ENCODE measurements at regions not wholly inside any gene's neighbourhood (a gene's known extent, or its start where the extent isn't known, plus 50 kb on each side); places are given as distances from the start of the nearest gene placed in this dataset.

- Histone ChIP-seq H3K4me3 (no peak overlapping the region), H3K9me3 (no peaks in the 10 kb centered on the region), H3K36me3 (no peaks in the 10 kb centered on the region), H3K27ac (no peak overlapping the region), H3K4me1 (no peaks in the 10 kb centered on the region), H3K27me3 (no peaks in the 10 kb centered on the region)
- no peak for DNase-seq (ENCODE audit: low spot score in 2 of 2)
- TF ChIP-seq CTCF (IDR thresholded peaks at IDR 0.05): no peak
- no peak for TF ChIP-seq POLR2A (IDR thresholded peaks at IDR 0.05)
- TF ChIP-seq POLR2AphosphoS5 (IDR thresholded peaks at IDR 0.05): no peak
- intact Hi-C loops (cut with DNase I; ENCODE audit: low total_unique reads): no loop called here
These were observed 443.0 kb downstream of the PCDH10 start for GRCh38 chr4:133592106-133592505.

GRCh38 chr4:133588306-133588705, 439.2 kb downstream of the PCDH10 start:
- H3K4me3 ChIP-seq: no peak overlapping the region
- no peaks in the 10 kb centered on the region for H3K36me3 ChIP-seq
- no peak for TF ChIP-seq POLR2AphosphoS5 (IDR thresholded peaks at IDR 0.05)
- H3K4me1 ChIP-seq: no peaks in the 10 kb centered on the region
- peaks cover 9 to 16% of the 10 kb centered on the region in 2 donors for H3K9me3 ChIP-seq
- no peaks in the 10 kb centered on the region for H3K27me3 ChIP-seq
- no peak for DNase-seq (ENCODE audit: low spot score in 2 of 2)
- intact Hi-C loops (cut with DNase I; ENCODE audit: low total_unique reads): no loop called here
- no peak overlapping the region for H3K27ac ChIP-seq

DNA sequence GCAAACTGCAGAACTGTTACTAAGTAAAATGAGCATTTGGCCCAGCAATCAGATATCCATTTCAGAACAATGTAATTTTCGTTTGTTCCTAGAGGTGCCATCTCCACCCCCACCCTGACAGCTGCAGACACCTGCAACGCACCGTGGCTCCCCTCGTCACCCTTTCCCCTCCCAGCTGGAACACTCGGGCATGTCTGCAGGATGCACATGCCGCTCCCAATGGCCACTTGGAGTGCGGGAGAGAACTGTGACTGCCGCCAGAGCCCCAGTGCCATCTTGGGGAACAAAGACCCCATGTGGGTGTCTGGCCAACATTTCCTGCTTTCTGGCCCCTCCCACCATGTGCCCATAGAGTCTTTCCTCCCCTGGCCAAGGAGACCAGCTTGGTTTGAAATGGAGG, 436.2 kb downstream of the PCDH10 start:
- no peak overlapping the region for H3K27ac ChIP-seq
- no peaks in the 10 kb centered on the region for H3K4me1 ChIP-seq
- no peak overlapping the region for H3K4me3 ChIP-seq
- peaks cover 9 to 16% of the 10 kb centered on the region in 2 donors for H3K9me3 ChIP-seq
- no peaks in the 10 kb centered on the region for H3K36me3 ChIP-seq
- H3K27me3 ChIP-seq: no peaks in the 10 kb centered on the region
- DNase-seq (ENCODE audit: low spot score in 2 of 2): no peak
- intact Hi-C loops (cut with DNase I; ENCODE audit: low total_unique reads): no loop called here
- TF ChIP-seq POLR2A (IDR thresholded peaks at IDR 0.05): no peak
- no peak for TF ChIP-seq POLR2AphosphoS5 (IDR thresholded peaks at IDR 0.05)
- TF ChIP-seq CTCF (IDR thresholded peaks at IDR 0.05): no peak

DNA sequence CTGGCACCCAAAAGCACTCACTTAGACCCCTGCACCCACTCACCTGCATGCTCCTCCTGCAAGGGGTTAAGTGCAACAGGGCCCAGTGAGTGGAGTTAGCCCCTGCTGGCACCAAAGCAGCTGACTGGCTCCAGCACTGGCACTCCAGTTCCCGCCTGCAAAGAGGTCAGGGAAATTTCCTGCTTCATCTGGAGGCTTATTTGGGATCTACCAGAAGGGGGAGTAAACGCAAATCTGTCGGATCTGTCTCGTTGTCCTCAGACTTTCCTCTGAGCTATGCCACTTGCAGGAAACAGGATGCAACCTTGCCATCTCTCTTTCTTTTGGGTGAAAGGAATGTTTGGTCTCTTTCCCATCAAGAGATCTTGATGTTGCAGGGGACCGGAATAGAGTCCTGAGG, 435.6 kb downstream of the PCDH10 start:
- no peaks in the 10 kb centered on the region for H3K36me3 ChIP-seq
- H3K9me3 ChIP-seq: peaks cover 9 to 16% of the 10 kb centered on the region in 2 donors
- DNase-seq (ENCODE audit: low spot score in 2 of 2): no peak
- intact Hi-C loops (cut with DNase I; ENCODE audit: low total_unique reads): no loop called here
- no peak overlapping the region for H3K4me3 ChIP-seq
- H3K27me3 ChIP-seq: no peaks in the 10 kb centered on the region
- no peak overlapping the region for H3K27ac ChIP-seq
- no peaks in the 10 kb centered on the region for H3K4me1 ChIP-seq
- TF ChIP-seq POLR2AphosphoS5 (IDR thresholded peaks at IDR 0.05) (no peak), CTCF (IDR thresholded peaks at IDR 0.05) (no peak), POLR2A (IDR thresholded peaks at IDR 0.05) (no peak)

DNA sequence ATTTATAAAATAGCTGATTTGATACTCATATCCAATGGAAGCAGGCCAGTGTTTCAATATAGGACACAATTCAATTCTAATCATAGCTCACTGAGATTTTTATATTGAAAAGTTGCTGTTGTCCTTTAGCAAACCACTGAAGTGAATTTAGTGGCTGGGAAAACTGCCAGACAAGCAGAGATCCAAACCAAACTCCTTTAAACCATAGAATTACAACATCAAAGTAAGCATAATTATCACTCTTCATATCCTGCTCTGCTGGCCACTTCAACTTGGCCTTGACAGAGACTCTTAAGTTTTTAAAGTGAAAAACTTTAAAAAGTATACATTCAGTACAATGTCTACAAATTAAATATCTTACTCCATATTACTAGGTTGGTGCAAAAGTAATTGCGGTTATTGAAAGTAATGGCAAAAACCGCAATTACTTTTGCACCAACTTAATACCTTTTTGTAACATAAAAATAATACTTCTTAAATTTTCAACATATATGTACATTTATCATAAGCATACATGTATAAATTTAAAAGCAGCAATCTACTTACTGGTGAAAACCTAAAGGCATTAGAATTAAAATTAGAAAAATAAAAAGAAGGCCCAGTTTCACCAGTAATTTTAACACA, 433.0 kb downstream of the PCDH10 start:
- Histone ChIP-seq H3K27ac (no peak overlapping the region), H3K4me3 (no peak overlapping the region), H3K36me3 (no peaks in the 10 kb centered on the region), H3K4me1 (no peaks in the 10 kb centered on the region), H3K9me3 (peaks cover 9 to 16% of the 10 kb centered on the region in 2 donors), H3K27me3 (no peaks in the 10 kb centered on the region)
- no peak for DNase-seq (ENCODE audit: low spot score in 2 of 2)
- TF ChIP-seq CTCF (IDR thresholded peaks at IDR 0.05) (no peak), POLR2AphosphoS5 (IDR thresholded peaks at IDR 0.05) (no peak)
- intact Hi-C loops (cut with DNase I; ENCODE audit: low total_unique reads): no loop called here

DNA sequence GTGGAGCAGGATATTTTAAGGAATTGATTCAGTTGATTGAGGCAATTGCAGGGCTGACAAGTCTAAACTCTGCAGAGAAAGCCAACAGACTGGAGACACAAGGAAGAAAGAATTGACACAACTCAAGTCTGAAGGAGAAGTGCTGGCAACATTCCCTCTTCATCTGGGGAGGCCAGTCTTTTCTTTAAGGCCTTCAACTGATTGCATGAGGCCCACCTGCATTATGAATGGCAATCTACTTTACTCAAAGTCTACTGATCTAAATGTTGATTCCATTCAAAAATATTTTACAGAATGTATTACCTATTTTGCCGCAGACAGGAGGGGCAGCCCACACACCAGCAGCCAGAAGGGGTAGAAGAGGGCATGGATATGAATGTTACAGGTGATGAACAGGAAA, 425.2 kb downstream of the PCDH10 start:
- intact Hi-C loops (cut with DNase I; ENCODE audit: low total_unique reads): no loop called here
- TF ChIP-seq POLR2A (IDR thresholded peaks at IDR 0.05) (no peak), POLR2AphosphoS5 (IDR thresholded peaks at IDR 0.05) (no peak), CTCF (IDR thresholded peaks at IDR 0.05) (no peak)
- Histone ChIP-seq H3K4me3 (no peak overlapping the region), H3K36me3 (no peaks in the 10 kb centered on the region), H3K9me3 (no peaks in the 10 kb centered on the region), H3K27me3 (no peaks in the 10 kb centered on the region), H3K27ac (no peak overlapping the region), H3K4me1 (no peaks in the 10 kb centered on the region)
- no peak for DNase-seq (ENCODE audit: low spot score in 2 of 2)

All from breast epithelium (tissue), 4 donors.